ENCODE measurements at regions not wholly inside any gene's neighbourhood (a gene's known extent, or its start where the extent isn't known, plus 50 kb on each side); places are given as distances from the start of the nearest gene placed in this dataset.

DNA sequence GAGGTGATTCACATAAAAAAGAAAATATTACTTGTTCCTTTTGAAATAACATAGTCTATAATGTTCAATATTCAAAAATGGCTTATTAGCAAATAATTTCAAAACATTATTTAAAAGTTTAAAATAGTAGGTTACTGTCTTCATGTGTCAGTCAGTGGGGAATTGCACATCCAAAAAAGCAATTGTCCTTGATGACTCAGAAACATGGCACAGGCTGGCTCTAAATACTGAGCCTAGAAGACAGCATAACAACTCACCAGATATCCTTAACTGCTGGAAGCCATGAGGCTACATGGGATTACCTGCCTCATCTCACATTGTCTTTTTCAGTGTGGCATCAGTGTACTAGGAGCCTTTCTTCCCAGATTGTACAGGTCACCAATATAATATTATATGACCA is 439.5 kb upstream of the RGMB start:
- TF ChIP-seq, protein P1, sequence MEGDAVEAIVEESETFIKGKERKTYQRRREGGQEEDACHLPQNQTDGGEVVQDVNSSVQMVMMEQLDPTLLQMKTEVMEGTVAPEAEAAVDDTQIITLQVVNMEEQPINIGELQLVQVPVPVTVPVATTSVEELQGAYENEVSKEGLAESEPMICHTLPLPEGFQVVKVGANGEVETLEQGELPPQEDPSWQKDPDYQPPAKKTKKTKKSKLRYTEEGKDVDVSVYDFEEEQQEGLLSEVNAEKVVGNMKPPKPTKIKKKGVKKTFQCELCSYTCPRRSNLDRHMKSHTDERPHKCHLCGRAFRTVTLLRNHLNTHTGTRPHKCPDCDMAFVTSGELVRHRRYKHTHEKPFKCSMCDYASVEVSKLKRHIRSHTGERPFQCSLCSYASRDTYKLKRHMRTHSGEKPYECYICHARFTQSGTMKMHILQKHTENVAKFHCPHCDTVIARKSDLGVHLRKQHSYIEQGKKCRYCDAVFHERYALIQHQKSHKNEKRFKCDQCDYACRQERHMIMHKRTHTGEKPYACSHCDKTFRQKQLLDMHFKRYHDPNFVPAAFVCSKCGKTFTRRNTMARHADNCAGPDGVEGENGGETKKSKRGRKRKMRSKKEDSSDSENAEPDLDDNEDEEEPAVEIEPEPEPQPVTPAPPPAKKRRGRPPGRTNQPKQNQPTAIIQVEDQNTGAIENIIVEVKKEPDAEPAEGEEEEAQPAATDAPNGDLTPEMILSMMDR (IDR thresholded peaks at IDR 0.05): no peak
- TF ChIP-seq POLR2A (IDR thresholded peaks at IDR 0.05): no peak
